ENCODE measurements at regions not wholly inside any gene's neighbourhood (a gene's known extent, or its start where the extent isn't known, plus 50 kb on each side); places are given as distances from the start of the nearest gene placed in this dataset.
"Not testable (repeated sequence)": the region's sequence is repeated elsewhere in the genome, so short reads cannot be mapped to it uniquely, and the experiment has no call there.

GRCh38 chr20:19824861-19825260, 66.8 kb downstream of the RIN2 start:
- Mint-ChIP-seq H3K27me3 (no peaks in the 10 kb centered on the region), H3K4me3 (no peak overlapping the region), H3K4me1 (peaks cover 5% of the 10 kb centered on the region), H3K9me3 (no peaks in the 10 kb centered on the region), H3K36me3 (no peaks in the 10 kb centered on the region), H3K27ac (no peak overlapping the region)
- CTCF ChIA-PET: no interaction called here
- DNase-seq: no peak

GRCh38 chr20:19826179-19826914, 68.3 kb downstream of the RIN2 start:
- no peak for DNase-seq
- Mint-ChIP-seq H3K27me3 (no peaks in the 10 kb centered on the region), H3K4me1 (peaks cover 5% of the 10 kb centered on the region), H3K4me3 (no peak overlapping the region), H3K36me3 (no peaks in the 10 kb centered on the region), H3K27ac (no peak overlapping the region), H3K9me3 (no peaks in the 10 kb centered on the region)
- CTCF ChIA-PET: interaction anchor here (1.0 kb wide), 1 partner anchor 40 kb away, joined by 3 read pairs; no protein-coding TSS in a partner anchor

- Mint-ChIP-seq H3K27ac (no peak overlapping the region), H3K36me3 (no peaks in the 10 kb centered on the region), H3K4me3 (no peak overlapping the region), H3K27me3 (peaks cover 5% of the 10 kb centered on the region), H3K9me3 (no peaks in the 10 kb centered on the region), H3K4me1 (peaks cover 5% of the 10 kb centered on the region)
- no peak for DNase-seq
- CTCF ChIA-PET: no interaction called here
Measured at GRCh38 chr20:19827818-19828217, 69.8 kb downstream of the RIN2 start.

GRCh38 chr20:19828232-19828631, 70.2 kb downstream of the RIN2 start:
- CTCF ChIA-PET: no interaction called here
- Mint-ChIP-seq H3K36me3 (no peaks in the 10 kb centered on the region), H3K4me3 (no peak overlapping the region), H3K4me1 (peaks cover 5% of the 10 kb centered on the region), H3K9me3 (no peaks in the 10 kb centered on the region), H3K27ac (no peak overlapping the region), H3K27me3 (peaks cover 5% of the 10 kb centered on the region)
- DNase-seq: no peak

- peaks cover 5% of the 10 kb centered on the region for H3K4me1 Mint-ChIP-seq
- no peak for DNase-seq
- H3K4me3 Mint-ChIP-seq: no peak overlapping the region
- peaks cover 5% of the 10 kb centered on the region for H3K27me3 Mint-ChIP-seq
- no peak overlapping the region for H3K27ac Mint-ChIP-seq
- CTCF ChIA-PET: no interaction called here
- no peaks in the 10 kb centered on the region for H3K36me3 Mint-ChIP-seq
- no peaks in the 10 kb centered on the region for H3K9me3 Mint-ChIP-seq
Measured at GRCh38 chr20:19830211-19830785, 72.2 kb downstream of the RIN2 start.

GRCh38 chr20:19832875-19833274, 74.8 kb downstream of the RIN2 start:
- no peaks in the 10 kb centered on the region for H3K9me3 Mint-ChIP-seq
- H3K4me1 Mint-ChIP-seq: peaks cover 5% of the 10 kb centered on the region
- no peaks in the 10 kb centered on the region for H3K36me3 Mint-ChIP-seq
- no peak for DNase-seq
- no peak overlapping the region for H3K27ac Mint-ChIP-seq
- no peak overlapping the region for H3K4me3 Mint-ChIP-seq
- peaks cover 9% of the 10 kb centered on the region for H3K27me3 Mint-ChIP-seq
- CTCF ChIA-PET: no interaction called here

- no peaks in the 10 kb centered on the region for H3K36me3 Mint-ChIP-seq
- peaks cover under 1% of the 10 kb centered on the region for H3K4me1 Mint-ChIP-seq
- peaks cover 9% of the 10 kb centered on the region for H3K27me3 Mint-ChIP-seq
- CTCF ChIA-PET: no interaction called here
- H3K4me3 Mint-ChIP-seq: no peak overlapping the region
- DNase-seq: no peak
- H3K9me3 Mint-ChIP-seq: no peaks in the 10 kb centered on the region
- no peak overlapping the region for H3K27ac Mint-ChIP-seq
Measured at GRCh38 chr20:19833395-19833794, 75.3 kb downstream of the RIN2 start.

- H3K4me1 Mint-ChIP-seq: no peaks in the 10 kb centered on the region
- no peak overlapping the region for H3K4me3 Mint-ChIP-seq
- no peak overlapping the region for H3K27ac Mint-ChIP-seq
- no peaks in the 10 kb centered on the region for H3K9me3 Mint-ChIP-seq
- H3K27me3 Mint-ChIP-seq: peaks cover 9% of the 10 kb centered on the region
- CTCF ChIA-PET: no interaction called here
- DNase-seq: no peak
- H3K36me3 Mint-ChIP-seq: no peaks in the 10 kb centered on the region
Measured at GRCh38 chr20:19834287-19834686, 76.2 kb downstream of the RIN2 start.

- CTCF ChIA-PET: no interaction called here
- Mint-ChIP-seq H3K9me3 (no peaks in the 10 kb centered on the region), H3K27ac (no peak overlapping the region), H3K4me1 (no peaks in the 10 kb centered on the region), H3K4me3 (no peak overlapping the region), H3K27me3 (peaks cover 9% of the 10 kb centered on the region), H3K36me3 (no peaks in the 10 kb centered on the region)
- DNase-seq: no peak
Measured at GRCh38 chr20:19834783-19835182, 76.7 kb downstream of the RIN2 start.

GRCh38 chr20:19835533-19836222, 77.6 kb downstream of the RIN2 start:
- Mint-ChIP-seq H3K9me3 (no peaks in the 10 kb centered on the region), H3K36me3 (no peaks in the 10 kb centered on the region)
- CTCF ChIA-PET: interaction anchor here (1.1 kb wide), 1 partner anchor 51 kb away, joined by 3 read pairs; no protein-coding TSS in a partner anchor

GRCh38 chr20:19838468-19838867, 80.4 kb downstream of the RIN2 start:
- Mint-ChIP-seq H3K4me3 (no peak overlapping the region), H3K27ac (no peak overlapping the region), H3K36me3 (no peaks in the 10 kb centered on the region), H3K9me3 (no peaks in the 10 kb centered on the region), H3K27me3 (peaks cover 4% of the 10 kb centered on the region), H3K4me1 (no peaks in the 10 kb centered on the region)
- no peak for DNase-seq
- CTCF ChIA-PET: no interaction called here

More at GRCh38 chr20:19835533-19836222, 77.6 kb downstream of the RIN2 start:
- no peak overlapping the region for H3K27ac Mint-ChIP-seq
- H3K27me3 Mint-ChIP-seq: peaks cover 9% of the 10 kb centered on the region
- no peak overlapping the region for H3K4me3 Mint-ChIP-seq
- no peaks in the 10 kb centered on the region for H3K4me1 Mint-ChIP-seq
- no peak for DNase-seq

GRCh38 chr20:19839053-19839452, 81.0 kb downstream of the RIN2 start:
- no peak for DNase-seq
- no peak overlapping the region for H3K4me3 Mint-ChIP-seq
- H3K4me1 Mint-ChIP-seq: no peaks in the 10 kb centered on the region
- no peaks in the 10 kb centered on the region for H3K9me3 Mint-ChIP-seq
- no peaks in the 10 kb centered on the region for H3K36me3 Mint-ChIP-seq
- peaks cover 4% of the 10 kb centered on the region for H3K27me3 Mint-ChIP-seq
- H3K27ac Mint-ChIP-seq: no peak overlapping the region
- CTCF ChIA-PET: no interaction called here

GRCh38 chr20:19840111-19840710, 82.2 kb downstream of the RIN2 start:
- CTCF ChIA-PET: no interaction called here
- no peak overlapping the region for H3K27ac Mint-ChIP-seq
- no peaks in the 10 kb centered on the region for H3K4me1 Mint-ChIP-seq
- H3K9me3 Mint-ChIP-seq: no peaks in the 10 kb centered on the region
- H3K27me3 Mint-ChIP-seq: peaks cover 4% of the 10 kb centered on the region
- no peaks in the 10 kb centered on the region for H3K36me3 Mint-ChIP-seq
- no peak for DNase-seq
- no peak overlapping the region for H3K4me3 Mint-ChIP-seq

GRCh38 chr20:19841740-19842139, 83.7 kb downstream of the RIN2 start:
- Mint-ChIP-seq H3K36me3 (no peaks in the 10 kb centered on the region), H3K4me3 (no peak overlapping the region), H3K4me1 (no peaks in the 10 kb centered on the region), H3K9me3 (no peaks in the 10 kb centered on the region), H3K27me3 (peaks cover 4% of the 10 kb centered on the region), H3K27ac (no peak overlapping the region)
- CTCF ChIA-PET: no interaction called here
- DNase-seq: no peak

- H3K4me1 Mint-ChIP-seq, H3K9me3 Mint-ChIP-seq, CTCF ChIA-PET, H3K36me3 Mint-ChIP-seq, H3K27me3 Mint-ChIP-seq, H3K4me3 Mint-ChIP-seq, H3K27ac Mint-ChIP-seq, DNase-seq: not testable (repeated sequence)
Measured at GRCh38 chr20:19844850-19845249, 86.8 kb downstream of the RIN2 start.

Data from activated naive CD4-positive, alpha-beta T cell treated with anti-CD3 and anti-CD28 coated beads, Interleukin-2, amount 10 ng/mL, durations not matched to agents 7 days and 5 days (primary cell).